ENCODE measurements at regions not wholly inside any gene's neighbourhood (a gene's known extent, or its start where the extent isn't known, plus 50 kb on each side); places are given as distances from the start of the nearest gene placed in this dataset.

DNA sequence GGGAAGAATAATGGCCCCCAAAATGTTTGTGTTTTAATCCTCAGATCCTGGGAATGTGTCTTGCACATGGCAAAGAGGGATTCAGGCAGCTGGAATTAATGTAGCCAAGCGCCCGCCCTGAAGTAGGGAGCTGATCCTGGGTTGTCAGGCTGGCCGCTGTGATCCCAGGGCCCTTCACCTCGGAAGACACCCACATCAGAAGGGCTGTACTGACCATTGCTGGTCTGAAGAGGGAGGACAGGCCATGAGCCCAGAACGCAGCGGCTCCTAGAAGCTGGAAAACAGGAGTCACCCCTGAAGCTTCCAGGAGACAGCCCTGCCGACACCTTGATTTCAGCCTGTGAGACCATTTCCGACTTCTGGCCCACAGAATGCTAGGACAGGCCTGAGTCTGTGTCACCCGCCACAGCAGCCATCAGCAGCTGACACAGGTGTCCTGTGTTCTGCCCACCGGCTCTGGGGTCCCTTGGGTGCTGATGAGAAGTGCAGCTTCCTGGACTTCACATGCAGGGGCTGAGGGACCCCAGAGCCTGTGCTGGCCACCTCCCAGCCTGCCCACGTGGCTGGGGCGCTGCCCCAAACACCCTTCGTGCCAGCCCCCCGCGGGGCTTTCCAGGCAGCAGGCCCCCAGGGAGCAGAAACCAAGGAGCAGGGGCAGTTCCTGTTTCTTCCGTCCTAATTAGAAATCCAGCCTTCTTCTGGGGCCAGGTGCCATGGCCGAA lies 86.3 kb downstream of the ERMARD start:
- H3F3A ChIP-seq (replicated peaks; ENCODE audit: low read depth) = no peaks in the 10 kb centered on the region
- no peak overlapping the region for H3K4me2 ChIP-seq
- Mint-ChIP-seq H3K4me3 (no peak overlapping the region), H3K36me3 (ENCODE audit: low read depth) (no peaks in the 10 kb centered on the region), H3K9me3 (no peaks in the 10 kb centered on the region), H3K27ac (no peak overlapping the region), H3K27me3 (ENCODE audit: insufficient read depth, low read depth, poor library complexity) (no peaks in the 10 kb centered on the region), H3K4me1 (peaks cover 4% of the 10 kb centered on the region; the same call in 2 of the 3 replicates)
- no peak; the same call in 2 of the 3 replicates for ATAC-seq
- H2AFZ ChIP-seq = no peak overlapping the region
- TF ChIP-seq, protein P1, sequence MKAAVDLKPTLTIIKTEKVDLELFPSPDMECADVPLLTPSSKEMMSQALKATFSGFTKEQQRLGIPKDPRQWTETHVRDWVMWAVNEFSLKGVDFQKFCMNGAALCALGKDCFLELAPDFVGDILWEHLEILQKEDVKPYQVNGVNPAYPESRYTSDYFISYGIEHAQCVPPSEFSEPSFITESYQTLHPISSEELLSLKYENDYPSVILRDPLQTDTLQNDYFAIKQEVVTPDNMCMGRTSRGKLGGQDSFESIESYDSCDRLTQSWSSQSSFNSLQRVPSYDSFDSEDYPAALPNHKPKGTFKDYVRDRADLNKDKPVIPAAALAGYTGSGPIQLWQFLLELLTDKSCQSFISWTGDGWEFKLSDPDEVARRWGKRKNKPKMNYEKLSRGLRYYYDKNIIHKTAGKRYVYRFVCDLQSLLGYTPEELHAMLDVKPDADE (IDR thresholded peaks at IDR 0.05) = no peak
- no peak for TF ChIP-seq NANOG (IDR thresholded peaks at IDR 0.05; ENCODE audit: borderline replicate concordance)
- TF ChIP-seq POLR2AphosphoS5 (IDR thresholded peaks at IDR 0.05; ENCODE audit: low read depth) = no peak
- no peak for TF ChIP-seq JUNB (IDR thresholded peaks at IDR 0.05; ENCODE audit: unreplicated experiment)
- TF ChIP-seq, protein P2, sequence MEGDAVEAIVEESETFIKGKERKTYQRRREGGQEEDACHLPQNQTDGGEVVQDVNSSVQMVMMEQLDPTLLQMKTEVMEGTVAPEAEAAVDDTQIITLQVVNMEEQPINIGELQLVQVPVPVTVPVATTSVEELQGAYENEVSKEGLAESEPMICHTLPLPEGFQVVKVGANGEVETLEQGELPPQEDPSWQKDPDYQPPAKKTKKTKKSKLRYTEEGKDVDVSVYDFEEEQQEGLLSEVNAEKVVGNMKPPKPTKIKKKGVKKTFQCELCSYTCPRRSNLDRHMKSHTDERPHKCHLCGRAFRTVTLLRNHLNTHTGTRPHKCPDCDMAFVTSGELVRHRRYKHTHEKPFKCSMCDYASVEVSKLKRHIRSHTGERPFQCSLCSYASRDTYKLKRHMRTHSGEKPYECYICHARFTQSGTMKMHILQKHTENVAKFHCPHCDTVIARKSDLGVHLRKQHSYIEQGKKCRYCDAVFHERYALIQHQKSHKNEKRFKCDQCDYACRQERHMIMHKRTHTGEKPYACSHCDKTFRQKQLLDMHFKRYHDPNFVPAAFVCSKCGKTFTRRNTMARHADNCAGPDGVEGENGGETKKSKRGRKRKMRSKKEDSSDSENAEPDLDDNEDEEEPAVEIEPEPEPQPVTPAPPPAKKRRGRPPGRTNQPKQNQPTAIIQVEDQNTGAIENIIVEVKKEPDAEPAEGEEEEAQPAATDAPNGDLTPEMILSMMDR (conservative IDR thresholded peaks at IDR 0.05; ENCODE audit: low read depth in 2 of 2) = no peak
- TF ChIP-seq, protein P3, sequence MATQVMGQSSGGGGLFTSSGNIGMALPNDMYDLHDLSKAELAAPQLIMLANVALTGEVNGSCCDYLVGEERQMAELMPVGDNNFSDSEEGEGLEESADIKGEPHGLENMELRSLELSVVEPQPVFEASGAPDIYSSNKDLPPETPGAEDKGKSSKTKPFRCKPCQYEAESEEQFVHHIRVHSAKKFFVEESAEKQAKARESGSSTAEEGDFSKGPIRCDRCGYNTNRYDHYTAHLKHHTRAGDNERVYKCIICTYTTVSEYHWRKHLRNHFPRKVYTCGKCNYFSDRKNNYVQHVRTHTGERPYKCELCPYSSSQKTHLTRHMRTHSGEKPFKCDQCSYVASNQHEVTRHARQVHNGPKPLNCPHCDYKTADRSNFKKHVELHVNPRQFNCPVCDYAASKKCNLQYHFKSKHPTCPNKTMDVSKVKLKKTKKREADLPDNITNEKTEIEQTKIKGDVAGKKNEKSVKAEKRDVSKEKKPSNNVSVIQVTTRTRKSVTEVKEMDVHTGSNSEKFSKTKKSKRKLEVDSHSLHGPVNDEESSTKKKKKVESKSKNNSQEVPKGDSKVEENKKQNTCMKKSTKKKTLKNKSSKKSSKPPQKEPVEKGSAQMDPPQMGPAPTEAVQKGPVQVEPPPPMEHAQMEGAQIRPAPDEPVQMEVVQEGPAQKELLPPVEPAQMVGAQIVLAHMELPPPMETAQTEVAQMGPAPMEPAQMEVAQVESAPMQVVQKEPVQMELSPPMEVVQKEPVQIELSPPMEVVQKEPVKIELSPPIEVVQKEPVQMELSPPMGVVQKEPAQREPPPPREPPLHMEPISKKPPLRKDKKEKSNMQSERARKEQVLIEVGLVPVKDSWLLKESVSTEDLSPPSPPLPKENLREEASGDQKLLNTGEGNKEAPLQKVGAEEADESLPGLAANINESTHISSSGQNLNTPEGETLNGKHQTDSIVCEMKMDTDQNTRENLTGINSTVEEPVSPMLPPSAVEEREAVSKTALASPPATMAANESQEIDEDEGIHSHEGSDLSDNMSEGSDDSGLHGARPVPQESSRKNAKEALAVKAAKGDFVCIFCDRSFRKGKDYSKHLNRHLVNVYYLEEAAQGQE (IDR thresholded peaks at IDR 0.05; ENCODE audit: unreplicated experiment) = no peak
- no peak for TF ChIP-seq ZNF114 (CRISPR knock-in tag; IDR thresholded peaks at IDR 0.05)
- no peak for TF ChIP-seq EZH2phosphoT487 (IDR thresholded peaks at IDR 0.05; ENCODE audit: unreplicated experiment)
- TF ChIP-seq, protein P4, sequence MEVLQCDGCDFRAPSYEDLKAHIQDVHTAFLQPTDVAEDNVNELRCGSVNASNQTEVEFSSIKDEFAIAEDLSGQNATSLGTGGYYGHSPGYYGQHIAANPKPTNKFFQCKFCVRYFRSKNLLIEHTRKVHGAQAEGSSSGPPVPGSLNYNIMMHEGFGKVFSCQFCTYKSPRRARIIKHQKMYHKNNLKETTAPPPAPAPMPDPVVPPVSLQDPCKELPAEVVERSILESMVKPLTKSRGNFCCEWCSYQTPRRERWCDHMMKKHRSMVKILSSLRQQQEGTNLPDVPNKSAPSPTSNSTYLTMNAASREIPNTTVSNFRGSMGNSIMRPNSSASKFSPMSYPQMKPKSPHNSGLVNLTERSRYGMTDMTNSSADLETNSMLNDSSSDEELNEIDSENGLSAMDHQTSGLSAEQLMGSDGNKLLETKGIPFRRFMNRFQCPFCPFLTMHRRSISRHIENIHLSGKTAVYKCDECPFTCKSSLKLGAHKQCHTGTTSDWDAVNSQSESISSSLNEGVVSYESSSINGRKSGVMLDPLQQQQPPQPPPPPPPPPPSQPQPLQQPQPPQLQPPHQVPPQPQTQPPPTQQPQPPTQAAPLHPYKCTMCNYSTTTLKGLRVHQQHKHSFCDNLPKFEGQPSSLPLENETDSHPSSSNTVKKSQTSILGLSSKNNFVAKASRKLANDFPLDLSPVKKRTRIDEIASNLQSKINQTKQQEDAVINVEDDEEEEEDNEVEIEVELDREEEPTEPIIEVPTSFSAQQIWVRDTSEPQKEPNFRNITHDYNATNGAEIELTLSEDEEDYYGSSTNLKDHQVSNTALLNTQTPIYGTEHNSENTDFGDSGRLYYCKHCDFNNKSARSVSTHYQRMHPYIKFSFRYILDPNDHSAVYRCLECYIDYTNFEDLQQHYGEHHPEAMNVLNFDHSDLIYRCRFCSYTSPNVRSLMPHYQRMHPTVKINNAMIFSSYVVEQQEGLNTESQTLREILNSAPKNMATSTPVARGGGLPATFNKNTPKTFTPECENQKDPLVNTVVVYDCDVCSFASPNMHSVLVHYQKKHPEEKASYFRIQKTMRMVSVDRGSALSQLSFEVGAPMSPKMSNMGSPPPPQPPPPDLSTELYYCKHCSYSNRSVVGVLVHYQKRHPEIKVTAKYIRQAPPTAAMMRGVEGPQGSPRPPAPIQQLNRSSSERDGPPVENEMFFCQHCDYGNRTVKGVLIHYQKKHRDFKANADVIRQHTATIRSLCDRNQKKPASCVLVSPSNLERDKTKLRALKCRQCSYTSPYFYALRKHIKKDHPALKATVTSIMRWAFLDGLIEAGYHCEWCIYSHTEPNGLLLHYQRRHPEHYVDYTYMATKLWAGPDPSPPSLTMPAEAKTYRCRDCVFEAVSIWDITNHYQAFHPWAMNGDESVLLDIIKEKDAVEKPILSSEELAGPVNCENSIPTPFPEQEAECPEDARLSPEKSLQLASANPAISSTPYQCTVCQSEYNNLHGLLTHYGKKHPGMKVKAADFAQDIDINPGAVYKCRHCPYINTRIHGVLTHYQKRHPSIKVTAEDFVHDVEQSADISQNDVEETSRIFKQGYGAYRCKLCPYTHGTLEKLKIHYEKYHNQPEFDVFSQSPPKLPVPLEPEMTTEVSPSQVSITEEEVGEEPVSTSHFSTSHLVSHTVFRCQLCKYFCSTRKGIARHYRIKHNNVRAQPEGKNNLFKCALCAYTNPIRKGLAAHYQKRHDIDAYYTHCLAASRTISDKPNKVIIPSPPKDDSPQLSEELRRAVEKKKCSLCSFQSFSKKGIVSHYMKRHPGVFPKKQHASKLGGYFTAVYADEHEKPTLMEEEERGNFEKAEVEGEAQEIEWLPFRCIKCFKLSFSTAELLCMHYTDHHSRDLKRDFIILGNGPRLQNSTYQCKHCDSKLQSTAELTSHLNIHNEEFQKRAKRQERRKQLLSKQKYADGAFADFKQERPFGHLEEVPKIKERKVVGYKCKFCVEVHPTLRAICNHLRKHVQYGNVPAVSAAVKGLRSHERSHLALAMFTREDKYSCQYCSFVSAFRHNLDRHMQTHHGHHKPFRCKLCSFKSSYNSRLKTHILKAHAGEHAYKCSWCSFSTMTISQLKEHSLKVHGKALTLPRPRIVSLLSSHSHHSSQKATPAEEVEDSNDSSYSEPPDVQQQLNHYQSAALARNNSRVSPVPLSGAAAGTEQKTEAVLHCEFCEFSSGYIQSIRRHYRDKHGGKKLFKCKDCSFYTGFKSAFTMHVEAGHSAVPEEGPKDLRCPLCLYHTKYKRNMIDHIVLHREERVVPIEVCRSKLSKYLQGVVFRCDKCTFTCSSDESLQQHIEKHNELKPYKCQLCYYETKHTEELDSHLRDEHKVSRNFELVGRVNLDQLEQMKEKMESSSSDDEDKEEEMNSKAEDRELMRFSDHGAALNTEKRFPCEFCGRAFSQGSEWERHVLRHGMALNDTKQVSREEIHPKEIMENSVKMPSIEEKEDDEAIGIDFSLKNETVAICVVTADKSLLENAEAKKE (CRISPR knock-in tag; IDR thresholded peaks at IDR 0.05) = no peak
- TF ChIP-seq EZH2 (IDR thresholded peaks at IDR 0.05; ENCODE audit: low read depth, unreplicated experiment) = no peak
- no peak for TF ChIP-seq CREB1 (CRISPR knock-in tag; IDR thresholded peaks at IDR 0.05; ENCODE audit: low read depth)
- TF ChIP-seq ZNF331 (CRISPR knock-in tag; IDR thresholded peaks at IDR 0.05; ENCODE audit: low read depth) = no peak
- TF ChIP-seq STAT1 (IDR thresholded peaks at IDR 0.05; ENCODE audit: unreplicated experiment) = no peak
- no peaks in the 10 kb centered on the region for H4K20me1 ChIP-seq (replicated peaks; ENCODE audit: insufficient read depth)
- H3K27ac ChIP-seq (ENCODE audit: low read depth) = no peak overlapping the region
- H3K9me2 ChIP-seq (ENCODE audit: insufficient read depth) = no peaks in the 10 kb centered on the region
- DNase-seq (ENCODE audit: low spot score) = no peak
- H3K4me3 ChIP-seq = no peak overlapping the region
- no peaks in the 10 kb centered on the region for H3K36me3 ChIP-seq (ENCODE audit: insufficient read depth)
- 0 out of 2 replicates have a peak, but pooled peaks cover 1% of the 10 kb centered on the region for H3K4me1 ChIP-seq (ENCODE audit: insufficient read depth)
- no peaks in the 10 kb centered on the region for H3K79me2 ChIP-seq (replicated peaks; ENCODE audit: insufficient read depth)
- no peaks in the 10 kb centered on the region for H3K27me3 ChIP-seq (ENCODE audit: insufficient read depth)

All from GM23338 (cell line).